ENCODE measurements at regions not wholly inside any gene's neighbourhood (a gene's known extent, or its start where the extent isn't known, plus 50 kb on each side); places are given as distances from the start of the nearest gene placed in this dataset.

GRCh38 chr5:43804723-43805122 is 201.7 kb downstream of the NNT start:
- H3K23ac ChIP-seq (ENCODE audit: insufficient read length, low read depth, low read length): no peak overlapping the region
- H4K8ac ChIP-seq (replicated peaks; ENCODE audit: insufficient read length, low read depth, low read length): no peak overlapping the region
- no peak overlapping the region for H2BK5ac ChIP-seq (ENCODE audit: insufficient read length, low read length)
- H3K9ac ChIP-seq (ENCODE audit: extremely low read depth, insufficient read length, low read length): no peak overlapping the region
- no peaks in the 10 kb centered on the region for H3K27me3 Mint-ChIP-seq (ENCODE audit: low read depth)
- H3K27ac Mint-ChIP-seq: no peak overlapping the region
- peaks cover 0 to 4% (median 0%) of the 10 kb centered on the region in 3 experiments; a peak in 1 of 7 replicates for H3K36me3 Mint-ChIP-seq (ENCODE audit: insufficient read depth in 1 of 3, low read depth in 3 of 3)
- H3K14ac ChIP-seq (ENCODE audit: insufficient read depth, low read length): no peak overlapping the region
- H2BK15ac ChIP-seq (ENCODE audit: low read depth, low read length): no peak overlapping the region
- H3K18ac ChIP-seq (ENCODE audit: insufficient read length, low read depth, low read length): no peak overlapping the region
- no peak overlapping the region for H3K4me2 ChIP-seq (ENCODE audit: insufficient read depth, insufficient read length, low read length)
- H3K4me1 ChIP-seq (ENCODE audit: insufficient read depth, low read length): no peaks in the 10 kb centered on the region
- no peak overlapping the region for H3T11ph ChIP-seq (ENCODE audit: low read length)
- H2BK120ac ChIP-seq (ENCODE audit: low read depth, low read length, poor library complexity, severe bottlenecking): no peak overlapping the region
- H3K27me3 ChIP-seq (ENCODE audit: insufficient read depth, low read length): no peaks in the 10 kb centered on the region
- H3K79me2 ChIP-seq (ENCODE audit: insufficient read depth, low read length): no peaks in the 10 kb centered on the region
- H3K9me3 Mint-ChIP-seq: peaks cover 10 to 12% of the 10 kb centered on the region in 2 experiments
- H2AK5ac ChIP-seq (ENCODE audit: insufficient read length, low read length): no peak overlapping the region
- no peak for TF ChIP-seq CTCF (conservative IDR thresholded peaks at IDR 0.05)
- peaks cover 2 to 3% of the 10 kb centered on the region in 2 experiments; a peak in 2 of 4 replicates for H3K4me1 Mint-ChIP-seq
- H2AFZ ChIP-seq (ENCODE audit: low read length): no peak overlapping the region
- no peak overlapping the region for H4K5ac ChIP-seq (ENCODE audit: insufficient read length, low read depth, low read length)
- no peak overlapping the region for H3K27ac ChIP-seq (ENCODE audit: insufficient read length, low read depth, low read length)
- no peaks in the 10 kb centered on the region for H3K79me1 ChIP-seq (ENCODE audit: insufficient read depth, low read depth, low read length, poor library complexity, severe bottlenecking)
- H4K20me1 ChIP-seq (ENCODE audit: control insufficient read depth, insufficient read depth, insufficient read length): no peaks in the 10 kb centered on the region
- no peaks in the 10 kb centered on the region for H3K9me3 ChIP-seq (ENCODE audit: control insufficient read depth, low read depth, low read length)
- H3K4ac ChIP-seq (ENCODE audit: low read depth, low read length): no peak overlapping the region
- no peak for DNase-seq
- H3K4me3 Mint-ChIP-seq: no peak overlapping the region
- no peak overlapping the region for H4K91ac ChIP-seq (ENCODE audit: insufficient read length, low read depth, low read length)
- no peak overlapping the region for H2BK12ac ChIP-seq (ENCODE audit: insufficient read length, low read depth, low read length)
- no peak overlapping the region for H3K56ac ChIP-seq (ENCODE audit: insufficient read length, low read depth, low read length)
- H2BK20ac ChIP-seq (ENCODE audit: low read depth, low read length, poor library complexity, severe bottlenecking): no peak overlapping the region
- H3K23me2 ChIP-seq (ENCODE audit: insufficient read length, low read depth, low read length, poor library complexity, severe bottlenecking): no peaks in the 10 kb centered on the region

Data from H9 (cell line).